ENCODE measurements at regions not wholly inside any gene's neighbourhood (a gene's known extent, or its start where the extent isn't known, plus 50 kb on each side); places are given as distances from the start of the nearest gene placed in this dataset.

DNA sequence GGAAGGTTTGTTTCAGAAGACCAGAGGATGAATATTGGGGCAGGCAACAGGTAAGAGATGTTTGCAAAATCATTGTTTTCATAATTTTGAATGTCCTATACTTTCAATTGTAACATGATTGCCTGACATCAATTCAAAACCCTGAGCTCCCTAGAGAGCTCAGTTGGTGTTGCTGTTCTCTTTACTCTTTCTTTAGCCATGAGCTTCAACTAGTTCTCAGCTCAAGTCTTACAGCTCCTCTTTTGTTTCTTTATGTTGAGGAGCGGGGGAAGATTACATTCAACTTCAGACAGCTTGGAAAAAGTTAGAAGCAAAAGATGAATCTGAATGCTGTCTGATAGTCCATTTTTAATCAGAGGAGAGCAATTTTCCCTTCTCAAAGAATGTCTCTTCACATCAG is 144.8 kb upstream of the TACR1 start:
- Histone ChIP-seq H3K36me3 (ENCODE audit: control insufficient read depth, insufficient read depth, low read length) (no peaks in the 10 kb centered on the region), H3K4me3 (ENCODE audit: extremely low read depth, insufficient read depth, low read length, poor library complexity, severe bottlenecking) (no peak overlapping the region), H3K27ac (ENCODE audit: low read depth, low read length, severe bottlenecking) (no peak overlapping the region), H3K9me3 (ENCODE audit: control insufficient read depth, low read length) (no peaks in the 10 kb centered on the region), H3K4me1 (ENCODE audit: control insufficient read depth, insufficient read depth, low read length, poor library complexity, severe bottlenecking) (no peaks in the 10 kb centered on the region)
- WGBS, 2 experiments (ENCODE audit: insufficient coverage in 2 of 2) = no CpG with 5 or more reads among the region's 1 CpG

DNA sequence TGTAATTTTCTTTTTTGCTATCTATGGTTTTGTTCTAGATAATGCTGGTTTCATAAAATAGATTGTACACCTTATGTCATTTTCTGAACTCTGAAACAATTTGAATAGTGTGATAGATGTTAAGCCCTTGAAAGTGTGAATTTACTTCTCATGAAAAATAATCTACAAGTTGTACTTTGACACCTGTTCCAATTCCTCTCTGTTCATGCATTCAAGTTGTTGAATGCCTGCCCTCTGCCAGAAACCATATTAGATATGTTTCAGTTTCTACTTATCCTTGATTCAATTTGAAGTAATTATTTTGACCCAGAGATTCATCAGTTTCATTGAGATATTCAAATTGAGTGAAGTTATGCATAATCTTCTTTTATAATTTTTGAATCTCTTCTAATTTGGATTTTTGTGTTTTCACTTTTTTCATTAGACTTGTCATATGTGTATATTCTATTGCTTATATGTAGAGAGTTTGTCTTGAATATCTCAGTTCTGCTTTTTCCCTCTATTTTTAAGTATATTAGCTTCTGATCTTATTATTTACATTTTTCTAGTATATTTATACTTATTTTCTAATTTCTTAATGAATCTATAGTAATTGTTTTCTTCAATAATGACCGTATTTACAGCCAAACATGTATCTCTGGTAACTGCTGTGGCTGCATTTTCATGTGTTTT is 143.3 kb upstream of the TACR1 start:
- no peak overlapping the region for H3K4me3 ChIP-seq (ENCODE audit: extremely low read depth, insufficient read depth, low read length, poor library complexity, severe bottlenecking)
- no peaks in the 10 kb centered on the region for H3K9me3 ChIP-seq (ENCODE audit: control insufficient read depth, low read length)
- no CpG with 5 or more reads among the region's 1 CpG for WGBS, 2 experiments (ENCODE audit: insufficient coverage in 2 of 2)
- no peaks in the 10 kb centered on the region for H3K4me1 ChIP-seq (ENCODE audit: control insufficient read depth, insufficient read depth, low read length, poor library complexity, severe bottlenecking)
- no peaks in the 10 kb centered on the region for H3K36me3 ChIP-seq (ENCODE audit: control insufficient read depth, insufficient read depth, low read length)
- no peak overlapping the region for H3K27ac ChIP-seq (ENCODE audit: low read depth, low read length, severe bottlenecking)

DNA sequence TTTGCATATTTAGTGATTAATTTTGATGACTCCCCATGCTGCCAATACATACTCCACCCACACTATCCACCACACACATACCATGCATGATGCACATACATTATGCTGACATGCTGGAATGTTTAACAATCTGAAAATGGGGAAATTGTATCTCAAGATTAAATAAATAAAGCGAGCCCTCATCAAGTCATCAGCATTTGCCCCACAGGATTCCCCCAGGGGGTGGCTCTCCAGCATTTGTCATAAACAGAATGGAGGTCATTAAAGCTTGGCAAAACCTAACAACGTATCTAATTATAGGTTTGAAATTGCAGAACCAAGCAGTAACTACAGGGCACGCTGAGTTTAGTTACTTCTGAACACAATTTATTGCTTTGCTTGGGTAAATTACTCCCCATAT is 141.2 kb upstream of the TACR1 start:
- Histone ChIP-seq H3K9me3 (ENCODE audit: control insufficient read depth, low read length) (no peaks in the 10 kb centered on the region), H3K36me3 (ENCODE audit: control insufficient read depth, insufficient read depth, low read length) (no peaks in the 10 kb centered on the region), H3K4me3 (ENCODE audit: extremely low read depth, insufficient read depth, low read length, poor library complexity, severe bottlenecking) (no peak overlapping the region), H3K4me1 (ENCODE audit: control insufficient read depth, insufficient read depth, low read length, poor library complexity, severe bottlenecking) (no peaks in the 10 kb centered on the region), H3K27ac (ENCODE audit: low read depth, low read length, severe bottlenecking) (no peak overlapping the region)
- no CpG with 5 or more reads among the region's 3 CpGs for WGBS, 2 experiments (ENCODE audit: insufficient coverage in 2 of 2)

DNA sequence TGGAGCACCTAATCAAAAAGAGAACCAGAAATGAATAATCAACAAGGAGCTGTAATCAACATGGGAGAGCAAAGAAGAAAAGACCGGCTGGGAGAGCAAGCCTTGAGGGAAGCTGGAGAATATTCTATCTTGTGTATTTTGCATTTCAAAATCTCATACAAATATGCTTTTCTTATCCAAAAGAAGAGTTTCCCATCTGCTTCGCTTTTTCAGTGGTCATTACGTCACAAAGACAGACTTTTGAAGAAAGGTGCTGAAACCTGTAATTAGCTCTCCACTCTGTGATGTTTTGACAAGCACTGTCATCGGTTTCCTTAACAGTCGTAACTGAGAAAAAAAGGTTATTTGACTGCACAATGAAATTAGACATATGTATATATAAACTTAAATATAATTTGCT is 139.1 kb upstream of the TACR1 start:
- no peak overlapping the region for H3K4me3 ChIP-seq (ENCODE audit: extremely low read depth, insufficient read depth, low read length, poor library complexity, severe bottlenecking)
- H3K27ac ChIP-seq (ENCODE audit: low read depth, low read length, severe bottlenecking) = no peak overlapping the region
- H3K4me1 ChIP-seq (ENCODE audit: control insufficient read depth, insufficient read depth, low read length, poor library complexity, severe bottlenecking) = no peaks in the 10 kb centered on the region
- WGBS, 2 experiments (ENCODE audit: insufficient coverage in 2 of 2) = 71 to 94% methylated on average over 2 of the region's 5 CpGs
- no peaks in the 10 kb centered on the region for H3K36me3 ChIP-seq (ENCODE audit: control insufficient read depth, insufficient read depth, low read length)
- no peaks in the 10 kb centered on the region for H3K9me3 ChIP-seq (ENCODE audit: control insufficient read depth, low read length)

DNA sequence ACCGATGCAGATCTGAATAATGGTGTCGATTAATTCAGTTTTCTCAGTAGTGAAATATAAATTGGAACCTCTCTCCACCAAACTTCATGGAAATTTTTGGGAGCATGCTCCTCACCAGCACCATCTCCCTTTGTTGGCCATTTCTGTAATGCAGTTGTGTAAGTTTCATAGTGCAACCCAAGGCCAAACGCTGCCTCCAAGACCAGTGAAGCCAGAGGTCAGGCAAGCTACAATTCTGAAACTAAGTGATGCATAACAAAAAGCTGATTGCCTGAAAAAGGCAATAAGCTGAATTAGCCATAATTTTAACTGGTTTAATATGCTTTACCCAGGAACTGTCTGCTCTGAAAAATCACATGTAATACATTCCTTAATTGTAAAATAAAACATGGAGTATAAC is 138.3 kb upstream of the TACR1 start:
- no peaks in the 10 kb centered on the region for H3K9me3 ChIP-seq (ENCODE audit: control insufficient read depth, low read length)
- WGBS, 2 experiments (ENCODE audit: insufficient coverage in 2 of 2) = 75 to 80% methylated on average over 1 of the region's 3 CpGs
- no peaks in the 10 kb centered on the region for H3K36me3 ChIP-seq (ENCODE audit: control insufficient read depth, insufficient read depth, low read length)
- no peak overlapping the region for H3K4me3 ChIP-seq (ENCODE audit: extremely low read depth, insufficient read depth, low read length, poor library complexity, severe bottlenecking)
- no peak overlapping the region for H3K27ac ChIP-seq (ENCODE audit: low read depth, low read length, severe bottlenecking)
- H3K4me1 ChIP-seq (ENCODE audit: control insufficient read depth, insufficient read depth, low read length, poor library complexity, severe bottlenecking) = no peaks in the 10 kb centered on the region

DNA sequence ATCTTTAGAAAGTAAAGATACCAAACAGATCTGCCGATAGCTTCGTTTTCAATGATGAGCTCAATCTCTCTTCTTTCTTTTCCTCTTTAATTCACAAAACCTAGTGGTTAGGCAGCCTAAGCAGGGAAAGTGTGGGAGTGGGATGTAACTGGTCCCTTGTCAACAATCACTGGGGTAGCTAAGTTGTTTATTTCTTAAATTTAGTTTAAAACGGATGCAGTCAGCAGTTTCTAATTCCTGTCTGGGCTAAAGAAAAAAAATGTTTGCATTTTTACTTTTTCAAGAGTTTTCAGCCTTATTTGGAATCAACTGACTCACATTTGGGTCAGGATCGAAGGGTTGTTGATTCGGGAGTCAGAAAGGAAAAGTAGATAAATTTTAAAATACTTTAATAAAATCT is 137.7 kb upstream of the TACR1 start:
- Histone ChIP-seq H3K9me3 (ENCODE audit: control insufficient read depth, low read length) (no peaks in the 10 kb centered on the region), H3K4me1 (ENCODE audit: control insufficient read depth, insufficient read depth, low read length, poor library complexity, severe bottlenecking) (no peaks in the 10 kb centered on the region), H3K27ac (ENCODE audit: low read depth, low read length, severe bottlenecking) (no peak overlapping the region), H3K36me3 (ENCODE audit: control insufficient read depth, insufficient read depth, low read length) (no peaks in the 10 kb centered on the region), H3K4me3 (ENCODE audit: extremely low read depth, insufficient read depth, low read length, poor library complexity, severe bottlenecking) (no peak overlapping the region)
- 83 to 100% methylated on average over 1 of the region's 5 CpGs for WGBS, 2 experiments (ENCODE audit: insufficient coverage in 2 of 2)

DNA sequence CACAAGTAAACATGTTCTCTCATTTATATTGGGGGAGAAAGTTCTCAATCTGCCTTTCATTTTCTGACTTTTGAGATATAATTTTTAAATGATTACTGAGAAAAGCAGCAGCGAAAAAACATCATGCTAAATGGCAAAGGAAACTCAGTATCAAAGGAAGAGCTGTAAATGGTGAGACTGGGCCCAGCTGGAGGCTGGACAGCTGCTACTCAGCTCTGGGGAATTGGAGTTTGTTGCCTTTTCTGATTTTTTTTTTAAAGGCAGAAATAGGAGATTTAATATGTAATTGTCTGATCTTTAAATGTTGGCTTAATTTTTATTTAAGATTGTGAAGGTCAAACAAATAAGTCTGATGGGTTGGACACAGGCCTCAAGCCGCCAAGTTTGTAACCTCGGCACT is 137.1 kb upstream of the TACR1 start:
- 84 to 92% methylated on average over 3 of the region's 3 CpGs for WGBS, 2 experiments (ENCODE audit: insufficient coverage in 2 of 2)
- no peaks in the 10 kb centered on the region for H3K4me1 ChIP-seq (ENCODE audit: control insufficient read depth, insufficient read depth, low read length, poor library complexity, severe bottlenecking)
- H3K36me3 ChIP-seq (ENCODE audit: control insufficient read depth, insufficient read depth, low read length) = no peaks in the 10 kb centered on the region
- H3K27ac ChIP-seq (ENCODE audit: low read depth, low read length, severe bottlenecking) = no peak overlapping the region
- H3K9me3 ChIP-seq (ENCODE audit: control insufficient read depth, low read length) = no peaks in the 10 kb centered on the region
- H3K4me3 ChIP-seq (ENCODE audit: extremely low read depth, insufficient read depth, low read length, poor library complexity, severe bottlenecking) = no peak overlapping the region

DNA sequence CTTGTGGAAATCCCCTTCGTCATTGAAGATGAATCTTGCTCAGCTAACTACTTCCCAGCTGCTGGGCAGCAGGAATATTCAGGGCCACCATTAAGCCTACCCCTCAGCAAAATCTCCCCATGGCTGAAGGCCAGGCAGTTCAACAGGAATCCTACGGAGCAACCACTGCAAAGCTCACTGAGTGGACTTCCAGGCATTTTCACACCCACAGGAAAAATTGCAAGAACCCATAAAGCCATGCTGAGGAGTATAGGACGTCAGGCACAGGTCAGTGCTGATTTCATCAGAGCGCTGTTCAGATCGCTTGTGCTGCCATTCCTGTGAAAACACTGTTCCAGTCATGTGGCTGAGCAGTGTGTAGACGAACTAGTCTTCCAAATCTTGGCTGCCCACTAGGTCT is 134.8 kb upstream of the TACR1 start:
- Histone ChIP-seq H3K27ac (ENCODE audit: low read depth, low read length, severe bottlenecking) (no peak overlapping the region), H3K9me3 (ENCODE audit: control insufficient read depth, low read length) (no peaks in the 10 kb centered on the region), H3K4me1 (ENCODE audit: control insufficient read depth, insufficient read depth, low read length, poor library complexity, severe bottlenecking) (no peaks in the 10 kb centered on the region), H3K36me3 (ENCODE audit: control insufficient read depth, insufficient read depth, low read length) (no peaks in the 10 kb centered on the region), H3K4me3 (ENCODE audit: extremely low read depth, insufficient read depth, low read length, poor library complexity, severe bottlenecking) (no peak overlapping the region)
- WGBS, 2 experiments (ENCODE audit: insufficient coverage in 2 of 2) = 87 to 88% methylated on average over 5 to 6 of the region's 6 CpGs

DNA sequence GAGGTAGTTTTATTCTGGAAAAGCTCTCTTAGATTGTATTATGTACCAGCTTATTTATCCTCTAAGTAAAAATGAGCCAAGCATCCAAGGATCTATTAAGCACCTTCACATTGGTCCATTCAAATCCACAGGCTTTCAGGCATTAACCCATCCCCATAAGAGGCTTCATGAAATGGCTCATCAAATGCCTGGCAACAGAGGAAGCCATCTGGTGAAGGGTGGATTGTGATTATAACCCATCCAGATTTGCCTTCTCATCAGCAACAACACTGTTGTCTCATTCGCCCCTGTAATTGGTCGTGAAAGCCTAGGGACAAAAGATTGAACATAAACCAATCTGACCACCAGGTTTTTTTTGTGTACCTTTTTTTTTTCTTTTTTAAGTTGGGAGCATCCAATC is 134.3 kb upstream of the TACR1 start:
- 100% methylated on average over 1 of the region's 2 CpGs; no CpG with 5 or more reads in 1 of the 2 experiments for WGBS, 2 experiments (ENCODE audit: insufficient coverage in 2 of 2)
- no peaks in the 10 kb centered on the region for H3K9me3 ChIP-seq (ENCODE audit: control insufficient read depth, low read length)
- no peaks in the 10 kb centered on the region for H3K36me3 ChIP-seq (ENCODE audit: control insufficient read depth, insufficient read depth, low read length)
- no peak overlapping the region for H3K27ac ChIP-seq (ENCODE audit: low read depth, low read length, severe bottlenecking)
- H3K4me1 ChIP-seq (ENCODE audit: control insufficient read depth, insufficient read depth, low read length, poor library complexity, severe bottlenecking) = no peaks in the 10 kb centered on the region
- no peak overlapping the region for H3K4me3 ChIP-seq (ENCODE audit: extremely low read depth, insufficient read depth, low read length, poor library complexity, severe bottlenecking)

DNA sequence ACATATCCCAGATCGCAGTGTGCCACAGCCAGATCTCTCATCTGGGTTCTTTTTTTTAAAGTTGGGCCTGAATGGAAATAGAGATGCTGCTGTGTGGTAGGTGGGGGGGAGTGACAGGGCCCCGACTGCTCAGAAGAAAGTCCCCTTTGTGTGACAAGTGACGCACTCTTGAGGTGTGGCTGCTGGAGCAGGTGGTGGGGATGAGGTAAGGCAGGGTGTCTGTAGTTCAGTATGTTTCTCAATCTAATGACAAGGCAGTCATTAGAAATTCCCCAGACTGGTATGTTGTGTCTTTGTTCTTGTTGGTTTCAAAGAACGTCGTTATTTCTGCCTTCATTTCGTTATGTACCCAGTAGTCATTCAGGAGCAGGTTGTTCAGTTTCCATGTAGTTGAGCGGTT is 128.8 kb upstream of the TACR1 start:
- H3K4me1 ChIP-seq (ENCODE audit: control insufficient read depth, insufficient read depth, low read length, poor library complexity, severe bottlenecking) = peaks cover 7% of the 10 kb centered on the region
- WGBS, 2 experiments (ENCODE audit: insufficient coverage in 2 of 2) = 95 to 96% methylated on average over 3 of the region's 7 CpGs
- no peak overlapping the region for H3K4me3 ChIP-seq (ENCODE audit: extremely low read depth, insufficient read depth, low read length, poor library complexity, severe bottlenecking)
- H3K36me3 ChIP-seq (ENCODE audit: control insufficient read depth, insufficient read depth, low read length) = no peaks in the 10 kb centered on the region
- H3K27ac ChIP-seq (ENCODE audit: low read depth, low read length, severe bottlenecking) = no peak overlapping the region
- no peaks in the 10 kb centered on the region for H3K9me3 ChIP-seq (ENCODE audit: control insufficient read depth, low read length)

DNA sequence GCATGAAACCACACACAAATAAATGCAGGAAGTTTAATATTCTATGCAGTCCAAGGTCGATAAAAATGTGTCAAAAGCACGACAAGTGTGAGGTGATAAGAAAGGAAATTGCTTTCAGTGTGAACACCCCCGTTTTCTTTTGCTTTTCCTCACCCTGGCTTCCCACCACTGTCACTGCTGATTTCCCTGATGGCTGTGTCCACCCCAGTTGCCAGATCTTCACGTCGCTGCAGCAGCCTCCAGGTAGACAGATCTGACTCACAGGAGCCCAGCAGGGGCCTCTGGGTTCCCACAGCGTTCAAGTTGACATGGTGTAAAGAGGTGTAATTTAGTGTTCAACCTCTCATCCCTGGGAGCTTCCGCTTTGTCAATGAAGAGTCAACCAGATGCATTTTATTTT is 128.0 kb upstream of the TACR1 start:
- Histone ChIP-seq H3K36me3 (ENCODE audit: control insufficient read depth, insufficient read depth, low read length) (no peaks in the 10 kb centered on the region), H3K4me1 (ENCODE audit: control insufficient read depth, insufficient read depth, low read length, poor library complexity, severe bottlenecking) (peaks cover 7% of the 10 kb centered on the region), H3K9me3 (ENCODE audit: control insufficient read depth, low read length) (no peaks in the 10 kb centered on the region), H3K27ac (ENCODE audit: low read depth, low read length, severe bottlenecking) (no peak overlapping the region), H3K4me3 (ENCODE audit: extremely low read depth, insufficient read depth, low read length, poor library complexity, severe bottlenecking) (no peak overlapping the region)
- WGBS, 2 experiments (ENCODE audit: insufficient coverage in 2 of 2) = 50 to 71% methylated on average over 1 to 4 of the region's 7 CpGs

Measured in mesodermal cell (in vitro differentiated cells).